SU-DHL-6 (cell line): ENCODE measurements at regions not wholly inside any gene's neighbourhood (a gene's known extent, or its start where the extent isn't known, plus 50 kb on each side); places are given as distances from the start of the nearest gene placed in this dataset.

ENCODE experiments used
- H2AFZ ChIP-seq: fragments of 200-600 bp; sonication (generic); 2 replicates; pipeline ENCODE4 v1.6.1; 2014; ENCODE audit warnings: low read depth, mild to moderate bottlenecking, moderate library complexity, mixed read lengths, antibody characterized with exemption, low read length; ENCODE audit not compliant: severe bottlenecking
- H3F3A ChIP-seq: fragments of 200-600 bp; shearing (Covaris generic); 2 replicates; pipeline ENCODE4 v1.6.0; 2016; ENCODE audit warnings: antibody characterized with exemption, mild to moderate bottlenecking; ENCODE audit not compliant: insufficient read depth
- H3K27ac ChIP-seq: fragments of 200-600 bp; sonication (generic); 2 replicates; pipeline ENCODE4 v1.5.1; 2016; ENCODE audit warnings: low read depth, mild to moderate bottlenecking, low read length, moderate library complexity, mixed read lengths
- H3K27me3 ChIP-seq: fragments of 200-600 bp; sonication (generic), shearing (Covaris generic); 2 replicates; pipeline ENCODE4 v1.6.0; 2014; ENCODE audit warnings: mild to moderate bottlenecking, low read length
- H3K36me3 ChIP-seq: fragments of 200-600 bp; sonication (generic); 2 replicates; pipeline ENCODE4 v1.6.1; 2014; ENCODE audit warnings: mild to moderate bottlenecking, low read length, mixed read lengths
- H3K4me2 ChIP-seq: fragments of 300-600, 200-600 bp; shearing (Covaris generic), sonication (generic); 2 replicates; pipeline ENCODE4 v1.6.0; 2014; ENCODE audit warnings: low read length, low read depth, mild to moderate bottlenecking; ENCODE audit not compliant: poor library complexity, severe bottlenecking
- H3K4me3 ChIP-seq: fragments of 200-600 bp; sonication (generic); 2 replicates; pipeline ENCODE4 v1.5.1; 2014; ENCODE audit warnings: antibody characterized with exemption, low read length, mild to moderate bottlenecking, mixed read lengths; ENCODE audit not compliant: insufficient read depth, poor library complexity, severe bottlenecking
- H3K79me2 ChIP-seq: fragments of 200-600 bp; sonication (generic); 2 replicates; pipeline ENCODE4 v1.6.1; 2014; ENCODE audit warnings: mild to moderate bottlenecking, low read length, moderate library complexity; ENCODE audit not compliant: insufficient read depth
- H3K9ac ChIP-seq: fragments of 200-600 bp; sonication (generic); 2 replicates; pipeline ENCODE4 v1.7.0; 2014; ENCODE audit warnings: mild to moderate bottlenecking, low read length
- H3K9me2 ChIP-seq: fragments of 200-600 bp; sonication (generic); replicated peaks from 2 replicates; pipeline ENCODE4 v1.6.1; 2014; ENCODE audit warnings: low read length; ENCODE audit not compliant: insufficient read depth
- H3K9me3 ChIP-seq: fragments of 200-600 bp; sonication (generic); 2 replicates; pipeline ENCODE4 v1.6.1; 2014; ENCODE audit warnings: low read length, mixed read lengths; ENCODE audit not compliant: insufficient read depth
- H4K20me1 ChIP-seq: fragments of 200-600 bp; sonication (generic); 2 replicates; pipeline ENCODE4 v1.6.1; 2014; ENCODE audit warnings: low read depth, mild to moderate bottlenecking, antibody characterized with exemption, low read length, moderate library complexity, mixed read lengths
- CTCF ChIP-seq: fragments of 200-600 bp; sonication (generic); IDR thresholded peaks from one replicate; pipeline ENCODE4 v1.5.1; 2017; ENCODE audit warnings: antibody characterized with exemption, mild to moderate bottlenecking, low read length, moderate library complexity; ENCODE audit not compliant: insufficient read depth, poor library complexity, severe bottlenecking
- EZH2phosphoT487 ChIP-seq: fragments of 200-600 bp; sonication (generic), shearing (Covaris generic); conservative IDR thresholded peaks from 2 replicates; pipeline ENCODE4 v1.6.1; 2018; ENCODE audit warnings: mild to moderate bottlenecking, antibody characterized with exemption, low read length, moderate library complexity, mixed read lengths

GRCh38 chr18:45201489-45201888 is 413.8 kb upstream of the SLC14A2 start:
- Histone ChIP-seq H2AFZ (no peak overlapping the region), H3K27me3 (no peaks in the 10 kb centered on the region), H3F3A (no peaks in the 10 kb centered on the region), H3K4me2 (no peak overlapping the region), H3K79me2 (no peaks in the 10 kb centered on the region), H3K36me3 (no peaks in the 10 kb centered on the region), H3K9me2 (no peaks in the 10 kb centered on the region), H4K20me1 (no peaks in the 10 kb centered on the region), H3K4me3 (no peak overlapping the region), H3K9ac (no peak overlapping the region), H3K27ac (no peak overlapping the region), H3K9me3 (no peaks in the 10 kb centered on the region)
- TF ChIP-seq CTCF (no peak), EZH2phosphoT487 (no peak)

- H3K79me2 ChIP-seq = no peaks in the 10 kb centered on the region
- H3K9me3 ChIP-seq = no peaks in the 10 kb centered on the region
- no peak for TF ChIP-seq EZH2phosphoT487
- TF ChIP-seq CTCF = no peak
- no peak overlapping the region for H3K4me2 ChIP-seq
- no peaks in the 10 kb centered on the region for H3K9me2 ChIP-seq
- no peaks in the 10 kb centered on the region for H4K20me1 ChIP-seq
- H3K9ac ChIP-seq = no peak overlapping the region
- no peaks in the 10 kb centered on the region for H3K36me3 ChIP-seq
- H3F3A ChIP-seq = no peaks in the 10 kb centered on the region
- no peak overlapping the region for H3K27ac ChIP-seq
- no peak overlapping the region for H3K4me3 ChIP-seq
- H3K27me3 ChIP-seq = no peaks in the 10 kb centered on the region
- no peak overlapping the region for H2AFZ ChIP-seq
These were observed 413.2 kb upstream of the SLC14A2 start for GRCh38 chr18:45202061-45202460.

GRCh38 chr18:45203677-45204076 is 411.6 kb upstream of the SLC14A2 start:
- no peaks in the 10 kb centered on the region for H3K9me3 ChIP-seq

More at GRCh38 chr18:45203677-45204076, 411.6 kb upstream of the SLC14A2 start:
- no peak overlapping the region for H3K9ac ChIP-seq
- H3F3A ChIP-seq = no peaks in the 10 kb centered on the region
- H3K9me2 ChIP-seq = no peaks in the 10 kb centered on the region
- no peak overlapping the region for H3K4me3 ChIP-seq
- no peaks in the 10 kb centered on the region for H3K27me3 ChIP-seq
- H2AFZ ChIP-seq = no peak overlapping the region
- no peak overlapping the region for H3K27ac ChIP-seq
- H4K20me1 ChIP-seq = no peaks in the 10 kb centered on the region
- TF ChIP-seq EZH2phosphoT487 (no peak), CTCF (no peak)
- no peaks in the 10 kb centered on the region for H3K36me3 ChIP-seq
- no peaks in the 10 kb centered on the region for H3K79me2 ChIP-seq
- H3K4me2 ChIP-seq = no peak overlapping the region
